Retinal pigment epithelial cell (primary cell): ENCODE measurements at regions not wholly inside any gene's neighbourhood (a gene's known extent, or its start where the extent isn't known, plus 50 kb on each side); places are given as distances from the start of the nearest gene placed in this dataset.

ENCODE experiments used
- DNase-seq: peaks from one replicate; pipeline ENCODE4 v3.0.0-alpha.2; 2010; ENCODE audit warnings: low read depth
- H3K4me3 ChIP-seq: 2 replicates; pipeline ENCODE4 v1.5.1; 2011; ENCODE audit warnings: mild to moderate bottlenecking, low read length, control low read depth, moderate library complexity
- CTCF ChIP-seq: conservative IDR thresholded peaks from 2 replicates; pipeline ENCODE4 v1.5.1; 2011; ENCODE audit warnings: low read depth, low read length, control low read depth, inconsistent platforms

DNA sequence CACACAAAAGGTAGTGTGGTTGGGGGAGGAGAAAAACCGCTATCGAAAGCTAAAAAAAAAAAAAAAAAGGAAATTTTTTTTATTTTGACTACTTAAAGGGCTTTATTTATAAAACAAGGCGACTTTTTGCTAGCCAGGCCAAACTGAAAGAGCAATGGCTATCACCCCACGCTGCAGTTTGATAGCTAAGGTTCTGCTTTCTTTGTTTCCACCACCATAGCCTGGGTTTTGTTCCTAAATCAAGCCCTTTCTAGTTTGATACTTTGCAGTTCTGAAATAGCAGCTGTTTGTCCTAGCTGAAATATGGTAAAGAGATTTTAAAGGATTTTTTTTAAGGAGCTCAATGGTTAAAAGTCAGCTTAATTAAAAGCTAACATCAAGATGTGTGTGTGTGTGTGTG, 67.4 kb upstream of the ABCA12 start:
- DNase-seq = no peak
- TF ChIP-seq CTCF = no peak
- H3K4me3 ChIP-seq = no peak overlapping the region

DNA sequence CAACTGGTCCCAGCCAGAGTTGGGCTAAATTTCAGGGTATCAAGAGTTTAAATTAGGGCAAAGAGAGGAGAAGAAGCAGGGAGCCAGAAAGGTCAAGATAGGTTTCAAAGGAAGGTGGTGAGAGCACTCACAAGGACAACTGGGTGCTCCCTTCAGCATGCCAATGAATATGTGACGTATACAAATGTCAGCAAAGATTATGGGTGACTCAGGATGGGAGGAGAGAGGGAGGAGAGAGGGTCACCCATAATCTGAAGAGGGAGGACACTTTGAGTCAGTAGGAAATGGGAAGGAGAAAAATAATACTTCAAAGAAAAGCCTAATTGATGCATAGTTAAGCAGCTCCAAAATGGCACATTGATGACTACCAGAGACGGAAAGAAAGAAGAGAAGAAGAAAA, 53.1 kb upstream of the ABCA12 start:
- no peak for DNase-seq
- no peak for TF ChIP-seq CTCF
- H3K4me3 ChIP-seq = no peak overlapping the region

- no peak for TF ChIP-seq CTCF
- DNase-seq = no peak
- H3K4me3 ChIP-seq = no peak overlapping the region
Measured at GRCh38 chr2:215190588-215190987, 52.2 kb upstream of the ABCA12 start.

DNA sequence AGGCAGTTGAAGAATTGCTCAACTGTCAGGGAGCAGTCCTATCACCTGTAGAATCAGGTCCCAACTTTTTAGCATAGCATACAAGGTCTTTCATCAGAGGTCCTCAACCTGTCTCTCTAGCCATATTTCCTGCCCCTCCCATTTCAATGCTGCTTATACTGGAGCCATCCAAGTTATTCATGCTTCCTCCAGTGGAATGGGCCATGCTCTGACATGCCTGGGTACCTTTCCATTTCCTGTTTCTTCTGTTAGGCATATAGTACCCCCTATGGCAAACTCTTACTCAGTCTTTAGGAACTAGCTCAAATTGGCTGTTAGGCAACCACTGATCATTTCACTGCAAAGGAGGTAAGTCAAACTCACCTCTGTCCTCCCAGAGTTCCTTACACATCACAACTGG, 51.0 kb upstream of the ABCA12 start:
- TF ChIP-seq CTCF = no peak
- DNase-seq = no peak
- no peak overlapping the region for H3K4me3 ChIP-seq
